Nephron progenitor cell (in vitro differentiated cells): ENCODE measurements at regions not wholly inside any gene's neighbourhood (a gene's known extent, or its start where the extent isn't known, plus 50 kb on each side); places are given as distances from the start of the nearest gene placed in this dataset.

ENCODE experiments used
- DNase-seq: peaks from one replicate; pipeline ENCODE4 v3.0.0; 2021
- H3K27ac Mint-ChIP-seq: 2 replicates; pipeline ENCODE4 v1.8.0; 2021; ENCODE audit warnings: mild to moderate bottlenecking, moderate library complexity, mixed read lengths
- H3K27me3 Mint-ChIP-seq: 2 replicates; pipeline ENCODE4 v1.8.0; 2021; ENCODE audit warnings: mild to moderate bottlenecking, low read depth, mixed read lengths; ENCODE audit not compliant: poor library complexity
- H3K36me3 Mint-ChIP-seq: 2 replicates; pipeline ENCODE4 v1.8.0; 2021; ENCODE audit warnings: low read depth, mixed read lengths
- H3K4me1 Mint-ChIP-seq: 2 replicates; pipeline ENCODE4 v1.8.0; 2021; ENCODE audit warnings: mixed read lengths
- H3K4me3 Mint-ChIP-seq: 2 replicates; pipeline ENCODE4 v1.8.0; 2021; ENCODE audit warnings: mild to moderate bottlenecking, moderate library complexity, mixed read lengths
- H3K9me3 Mint-ChIP-seq: 2 replicates; pipeline ENCODE4 v1.8.0; 2021; ENCODE audit warnings: mild to moderate bottlenecking, moderate library complexity, mixed read lengths
- CTCF ChIP-seq: fragments of 200-600 bp; sonication (generic); IDR thresholded peaks from 2 replicates; pipeline ENCODE4 v1.5.0; 2021; ENCODE audit warnings: antibody characterized with exemption

- H3K36me3 Mint-ChIP-seq: peaks cover 41% of the 10 kb centered on the region
- no peak overlapping the region for H3K4me3 Mint-ChIP-seq
- no peak overlapping the region for H3K27ac Mint-ChIP-seq
- DNase-seq: no peak
- peaks cover 5% of the 10 kb centered on the region for H3K27me3 Mint-ChIP-seq
- H3K9me3 Mint-ChIP-seq: peaks cover 60% of the 10 kb centered on the region
- no peak for TF ChIP-seq CTCF
- H3K4me1 Mint-ChIP-seq: no peaks in the 10 kb centered on the region
These were observed 997.5 kb downstream of the TLE4 start for GRCh38 chr9:80569236-80569635.

GRCh38 chr9:80561526-80561925 is 989.8 kb downstream of the TLE4 start:
- H3K9me3 Mint-ChIP-seq: no peaks in the 10 kb centered on the region
- peaks cover 15% of the 10 kb centered on the region for H3K4me1 Mint-ChIP-seq
- H3K27me3 Mint-ChIP-seq: peaks cover under 1% of the 10 kb centered on the region
- H3K4me3 Mint-ChIP-seq: no peak overlapping the region
- no peaks in the 10 kb centered on the region for H3K36me3 Mint-ChIP-seq
- TF ChIP-seq CTCF: no peak
- no peak overlapping the region for H3K27ac Mint-ChIP-seq
- DNase-seq: no peak

- no peak overlapping the region for H3K4me3 Mint-ChIP-seq
- no peaks in the 10 kb centered on the region for H3K9me3 Mint-ChIP-seq
- H3K27ac Mint-ChIP-seq: no peak overlapping the region
- no peaks in the 10 kb centered on the region for H3K27me3 Mint-ChIP-seq
- peaks cover 16% of the 10 kb centered on the region for H3K4me1 Mint-ChIP-seq
- no peak for DNase-seq
- H3K36me3 Mint-ChIP-seq: no peaks in the 10 kb centered on the region
- TF ChIP-seq CTCF: no peak
These were observed 989.2 kb downstream of the TLE4 start for GRCh38 chr9:80560976-80561375.

- no peaks in the 10 kb centered on the region for H3K36me3 Mint-ChIP-seq
- no peak for DNase-seq
These were observed 985.5 kb downstream of the TLE4 start for GRCh38 chr9:80557256-80557655.

GRCh38 chr9:80556631-80557030 is 984.9 kb downstream of the TLE4 start:
- TF ChIP-seq CTCF: no peak
- no peaks in the 10 kb centered on the region for H3K36me3 Mint-ChIP-seq
- H3K27ac Mint-ChIP-seq: no peak overlapping the region
- H3K27me3 Mint-ChIP-seq: no peaks in the 10 kb centered on the region
- no peak overlapping the region for H3K4me3 Mint-ChIP-seq
- H3K4me1 Mint-ChIP-seq: peaks cover 46% of the 10 kb centered on the region
- H3K9me3 Mint-ChIP-seq: no peaks in the 10 kb centered on the region
- DNase-seq: no peak

More at GRCh38 chr9:80557256-80557655, 985.5 kb downstream of the TLE4 start:
- Mint-ChIP-seq H3K9me3 (no peaks in the 10 kb centered on the region), H3K27me3 (no peaks in the 10 kb centered on the region), H3K4me1 (peaks cover 46% of the 10 kb centered on the region), H3K27ac (no peak overlapping the region), H3K4me3 (no peak overlapping the region)
- TF ChIP-seq CTCF: no peak

- no peaks in the 10 kb centered on the region for H3K9me3 Mint-ChIP-seq
- H3K36me3 Mint-ChIP-seq: no peaks in the 10 kb centered on the region
- no peak overlapping the region for H3K4me3 Mint-ChIP-seq
- H3K4me1 Mint-ChIP-seq: peaks cover 46% of the 10 kb centered on the region
- H3K27me3 Mint-ChIP-seq: no peaks in the 10 kb centered on the region
- no peak for DNase-seq
- no peak for TF ChIP-seq CTCF
- H3K27ac Mint-ChIP-seq: no peak overlapping the region
These were observed 984.1 kb downstream of the TLE4 start for GRCh38 chr9:80555782-80556325.
